Smooth muscle cell (in vitro differentiated cells): ENCODE measurements at regions not wholly inside any gene's neighbourhood (a gene's known extent, or its start where the extent isn't known, plus 50 kb on each side); places are given as distances from the start of the nearest gene placed in this dataset.

Experiments
- DNase-seq: peaks from one replicate; lab custom pipeline; 2025; ENCODE audit not compliant: unreplicated experiment; lab: John Stamatoyannopoulos, UW
- H2AFZ ChIP-seq: fragments of 200-600 bp; sonication (generic); 2 replicates; pipeline ENCODE4 v1.6.0; 2016; ENCODE audit warnings: antibody characterized with exemption, low read depth, mild to moderate bottlenecking
- H3F3A ChIP-seq: fragments of 200-600 bp; sonication (generic); 2 replicates; pipeline ENCODE4 v1.6.0; 2017; ENCODE audit warnings: antibody characterized with exemption, low read depth
- H3K27ac ChIP-seq: fragments of 200-600 bp; sonication (generic); 2 replicates; pipeline ENCODE4 v1.5.1; 2016; ENCODE audit warnings: low read depth, mild to moderate bottlenecking
- H3K27me3 ChIP-seq: fragments of 200-600 bp; sonication (generic); 2 replicates; pipeline ENCODE4 v1.6.1; 2016; ENCODE audit warnings: low read depth, mild to moderate bottlenecking
- H3K36me3 ChIP-seq: fragments of 200-600 bp; sonication (generic); 2 replicates; pipeline ENCODE4 v1.5.1; 2016; ENCODE audit warnings: low read depth
- H3K4me1 ChIP-seq: fragments of 200-600 bp; sonication (generic); 2 replicates; pipeline ENCODE4 v1.5.1; 2016; ENCODE audit warnings: low read depth
- H3K4me2 ChIP-seq: fragments of 200-600 bp; sonication (generic); 2 replicates; pipeline ENCODE4 v1.6.0; 2016; ENCODE audit warnings: mild to moderate bottlenecking
- H3K4me3 ChIP-seq: fragments of 200-600 bp; sonication (generic); 2 replicates; pipeline ENCODE4 v1.5.1; 2016; ENCODE audit warnings: mild to moderate bottlenecking
- H3K79me2 ChIP-seq: fragments of 200-600 bp; sonication (generic); 2 replicates; pipeline ENCODE4 v1.6.0; 2016; ENCODE audit warnings: low read depth, mild to moderate bottlenecking
- H3K9ac ChIP-seq: fragments of 200-600 bp; sonication (generic); 2 replicates; pipeline ENCODE4 v1.6.0; 2016; ENCODE audit warnings: low read depth
- H3K9me3 ChIP-seq: fragments of 200-600 bp; sonication (generic); replicated peaks from 2 replicates; pipeline ENCODE4 v1.5.1; 2016; ENCODE audit warnings: low read depth
- H4K20me1 ChIP-seq: fragments of 200-600 bp; sonication (generic); 2 replicates; pipeline ENCODE4 v1.6.0; 2016; ENCODE audit warnings: low read depth
- WGBS: methylation state at CpG from one replicate; pipeline ENCODE4 v1.1.7; 2016; ENCODE audit warnings: low lambda C conversion rate; 5-methylcytosine and 5-hydroxymethylcytosine counted together
- TF ChIP-seq, protein P1 (sequence below): fragments of 200-600 bp; sonication (generic); IDR thresholded peaks from 2 replicates; pipeline ENCODE4 v1.5.1; 2017; ENCODE audit warnings: borderline replicate concordance, mild to moderate bottlenecking, antibody characterized with exemption; ENCODE audit not compliant: insufficient read depth, poor library complexity, severe bottlenecking

DNA sequence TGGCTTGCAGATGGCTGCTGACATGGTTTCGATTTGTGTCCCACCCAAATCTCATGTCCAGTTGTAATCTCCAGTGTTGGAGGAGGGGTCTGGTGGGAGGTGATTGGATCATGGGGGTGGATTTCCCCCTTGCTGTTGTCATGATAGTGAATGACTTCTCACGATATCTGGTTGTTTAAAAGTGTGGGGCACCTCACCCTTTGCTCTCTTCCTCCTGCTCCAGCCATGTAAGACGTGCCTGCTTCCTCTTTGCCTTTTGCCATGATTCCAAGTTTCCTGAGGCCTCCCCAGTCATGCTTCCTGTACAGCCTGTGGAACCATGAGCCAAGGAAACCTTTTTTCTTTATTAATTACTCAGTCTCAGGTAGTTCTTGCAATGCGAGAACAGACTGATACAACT, 77.6 kb upstream of the FUCA2 start:
- 100% methylated on average over 4 of the region's 4 CpGs for WGBS
- Histone ChIP-seq H2AFZ (no peak overlapping the region), H3K9ac (no peak overlapping the region), H3K79me2 (no peaks in the 10 kb centered on the region), H3K27ac (no peak overlapping the region), H3K36me3 (no peaks in the 10 kb centered on the region), H3K9me3 (no peaks in the 10 kb centered on the region), H3K27me3 (no peaks in the 10 kb centered on the region), H3K4me3 (no peak overlapping the region), H3K4me2 (no peak overlapping the region), H3K4me1 (no peaks in the 10 kb centered on the region), H3F3A (no peaks in the 10 kb centered on the region), H4K20me1 (no peaks in the 10 kb centered on the region)
- TF ChIP-seq, protein P1, sequence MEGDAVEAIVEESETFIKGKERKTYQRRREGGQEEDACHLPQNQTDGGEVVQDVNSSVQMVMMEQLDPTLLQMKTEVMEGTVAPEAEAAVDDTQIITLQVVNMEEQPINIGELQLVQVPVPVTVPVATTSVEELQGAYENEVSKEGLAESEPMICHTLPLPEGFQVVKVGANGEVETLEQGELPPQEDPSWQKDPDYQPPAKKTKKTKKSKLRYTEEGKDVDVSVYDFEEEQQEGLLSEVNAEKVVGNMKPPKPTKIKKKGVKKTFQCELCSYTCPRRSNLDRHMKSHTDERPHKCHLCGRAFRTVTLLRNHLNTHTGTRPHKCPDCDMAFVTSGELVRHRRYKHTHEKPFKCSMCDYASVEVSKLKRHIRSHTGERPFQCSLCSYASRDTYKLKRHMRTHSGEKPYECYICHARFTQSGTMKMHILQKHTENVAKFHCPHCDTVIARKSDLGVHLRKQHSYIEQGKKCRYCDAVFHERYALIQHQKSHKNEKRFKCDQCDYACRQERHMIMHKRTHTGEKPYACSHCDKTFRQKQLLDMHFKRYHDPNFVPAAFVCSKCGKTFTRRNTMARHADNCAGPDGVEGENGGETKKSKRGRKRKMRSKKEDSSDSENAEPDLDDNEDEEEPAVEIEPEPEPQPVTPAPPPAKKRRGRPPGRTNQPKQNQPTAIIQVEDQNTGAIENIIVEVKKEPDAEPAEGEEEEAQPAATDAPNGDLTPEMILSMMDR, result no peak
- no peak for DNase-seq

DNA sequence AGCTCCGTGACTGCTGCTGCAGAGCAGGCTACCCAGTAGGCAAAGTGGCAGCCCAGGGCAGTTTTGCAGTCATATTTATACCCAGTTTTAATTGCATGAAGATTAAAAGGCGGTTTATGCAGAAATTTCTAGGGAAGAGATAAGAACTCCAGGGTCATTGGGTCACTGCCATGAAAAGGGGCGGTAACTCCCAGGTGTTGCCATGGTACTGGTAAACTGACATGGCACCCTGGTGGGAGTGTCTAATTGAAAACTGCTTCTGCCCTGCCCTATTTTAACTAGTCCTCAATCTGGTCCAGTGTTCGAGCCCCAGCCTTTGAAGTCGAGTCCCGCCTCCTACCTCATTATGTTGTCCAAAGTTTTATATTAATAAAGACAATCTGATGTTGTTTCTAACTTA, 75.0 kb upstream of the FUCA2 start:
- Histone ChIP-seq H4K20me1 (no peaks in the 10 kb centered on the region), H3K4me2 (no peak overlapping the region), H3K4me1 (no peaks in the 10 kb centered on the region), H3K4me3 (no peak overlapping the region), H3K79me2 (no peaks in the 10 kb centered on the region), H3K9me3 (no peaks in the 10 kb centered on the region), H3K27me3 (no peaks in the 10 kb centered on the region), H3F3A (no peaks in the 10 kb centered on the region), H3K36me3 (no peaks in the 10 kb centered on the region), H3K9ac (no peak overlapping the region), H2AFZ (no peak overlapping the region), H3K27ac (no peak overlapping the region)
- TF ChIP-seq, protein P1, result no peak
- 96% methylated on average over 6 of the region's 6 CpGs for WGBS
- DNase-seq, result no peak

DNA sequence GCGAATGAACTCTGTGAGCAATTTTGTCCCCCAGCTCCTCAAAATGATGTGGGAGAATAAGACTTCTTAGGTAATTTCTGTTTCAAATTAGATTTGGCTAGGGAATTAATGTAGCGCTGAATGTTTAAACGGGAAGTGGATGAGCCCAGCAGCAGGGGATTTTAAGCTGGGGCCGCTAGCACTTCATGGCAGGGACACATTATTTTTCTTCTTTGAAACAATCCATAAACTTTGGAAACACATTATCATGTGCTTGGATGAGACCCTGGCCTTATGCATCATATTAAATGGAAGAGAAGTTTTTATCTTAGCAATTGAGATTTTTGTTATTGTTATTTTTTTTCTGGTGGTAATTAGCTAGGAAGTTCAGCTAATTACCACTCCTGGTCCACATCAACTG, 74.2 kb upstream of the FUCA2 start:
- Histone ChIP-seq H3F3A (no peaks in the 10 kb centered on the region), H2AFZ (no peak overlapping the region), H3K9ac (no peak overlapping the region), H4K20me1 (no peaks in the 10 kb centered on the region), H3K4me2 (no peak overlapping the region), H3K4me3 (no peak overlapping the region), H3K27me3 (no peaks in the 10 kb centered on the region), H3K27ac (no peak overlapping the region), H3K79me2 (no peaks in the 10 kb centered on the region), H3K4me1 (no peaks in the 10 kb centered on the region), H3K36me3 (no peaks in the 10 kb centered on the region), H3K9me3 (no peaks in the 10 kb centered on the region)
- TF ChIP-seq, protein P1, result no peak
- no peak for DNase-seq
- WGBS, result 95% methylated on average over 4 of the region's 4 CpGs

DNA sequence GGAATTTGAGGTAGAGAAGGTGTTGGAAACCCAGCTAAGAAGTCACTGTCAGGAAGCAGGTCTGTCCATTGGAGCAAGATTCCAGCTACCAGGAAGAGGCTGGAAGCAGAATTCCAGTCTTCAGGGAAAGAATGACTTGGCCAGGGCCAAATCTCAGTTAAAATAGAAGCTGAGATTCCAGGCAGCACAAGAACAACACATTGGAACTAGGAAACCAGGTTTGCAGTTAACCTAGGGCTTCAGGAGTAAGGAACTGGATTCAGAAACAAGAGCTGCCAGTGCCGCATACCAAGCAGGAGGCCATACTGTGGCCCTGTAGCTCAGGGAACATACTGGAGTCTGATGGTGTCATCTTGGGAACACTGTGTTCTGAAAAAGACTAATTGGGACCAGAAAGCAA, 73.7 kb upstream of the FUCA2 start:
- Histone ChIP-seq H3K27ac (no peak overlapping the region), H3K36me3 (no peaks in the 10 kb centered on the region), H3K9me3 (no peaks in the 10 kb centered on the region), H3K4me2 (no peak overlapping the region), H3K79me2 (no peaks in the 10 kb centered on the region), H3K9ac (no peak overlapping the region), H3K27me3 (no peaks in the 10 kb centered on the region), H4K20me1 (no peaks in the 10 kb centered on the region), H3K4me1 (no peaks in the 10 kb centered on the region), H3K4me3 (no peak overlapping the region), H2AFZ (no peak overlapping the region), H3F3A (no peaks in the 10 kb centered on the region)
- no peak for DNase-seq
- WGBS, result 86% methylated on average over 1 of the region's 1 CpG
- TF ChIP-seq, protein P1, result no peak
